DMS79 (cell line): ENCODE measurements at regions not wholly inside any gene's neighbourhood (a gene's known extent, or its start where the extent isn't known, plus 50 kb on each side); places are given as distances from the start of the nearest gene placed in this dataset.
"Not testable (repeated sequence)": the region's sequence is repeated elsewhere in the genome, so short reads cannot be mapped to it uniquely, and the experiment has no call there.

Experiments used
- DNase-seq: peaks from one replicate; lab custom pipeline; 2025; lab: John Stamatoyannopoulos, UW

DNA sequence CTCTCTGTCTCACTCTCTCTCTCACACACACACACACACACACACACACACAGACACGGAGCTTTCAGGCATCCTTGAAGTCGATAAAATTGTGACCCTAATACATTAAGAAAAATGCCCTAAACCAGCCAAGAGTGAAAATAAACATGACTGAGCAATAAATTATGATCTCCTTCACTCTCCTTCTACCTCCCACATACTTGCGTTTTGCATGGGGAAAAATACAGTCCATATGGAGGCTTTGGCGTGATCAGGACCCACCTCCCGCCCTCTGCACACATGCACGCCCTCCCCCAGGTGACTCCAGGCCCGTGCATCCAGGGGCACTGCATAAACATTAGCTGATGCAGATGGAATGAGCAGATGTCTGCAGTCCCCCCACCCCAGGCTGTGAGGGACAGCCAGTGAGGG, 114.2 kb upstream of the JARID2 start:
- no peak for DNase-seq

DNA sequence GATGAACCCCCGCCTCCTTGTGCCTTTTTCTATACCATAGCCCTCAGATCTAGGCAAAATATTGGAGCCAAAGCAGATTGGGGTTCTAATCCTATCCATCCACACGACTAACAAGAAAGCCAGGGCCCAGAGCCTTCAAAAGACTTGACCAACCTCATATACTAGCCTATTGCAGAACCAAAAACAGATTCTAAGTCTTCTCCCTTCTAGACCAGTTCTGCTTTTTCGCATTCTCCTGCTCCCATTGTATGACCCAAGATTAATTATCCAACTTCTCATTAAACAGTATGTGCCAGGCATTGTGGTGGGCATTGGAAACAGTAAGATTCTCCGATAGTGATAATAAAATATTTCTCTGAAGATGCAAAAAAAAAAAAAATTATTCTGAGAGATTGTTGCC, 113.7 kb upstream of the JARID2 start:
- DNase-seq: no peak

GRCh38 chr6:15132854-15133670, 112.8 kb upstream of the JARID2 start:
- no peak for DNase-seq

DNA sequence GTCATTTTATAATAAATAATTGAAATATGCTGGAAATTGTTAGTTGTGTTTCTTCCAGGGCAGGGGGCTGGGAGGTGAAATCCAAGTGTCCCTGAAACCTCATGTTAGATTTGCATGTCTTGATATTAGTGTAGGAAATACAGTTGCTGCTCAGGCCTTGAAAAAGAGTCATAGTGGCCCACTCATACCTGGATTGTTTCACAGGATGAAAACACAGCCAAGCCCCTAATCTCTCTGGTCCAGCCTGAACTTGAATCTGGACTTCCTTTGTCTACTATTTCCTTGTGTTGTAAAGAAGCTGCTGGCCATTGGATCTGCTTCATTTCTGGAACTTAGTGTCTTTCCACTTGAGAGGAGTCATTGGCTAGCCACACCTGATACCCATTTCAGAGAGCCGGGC, 108.8 kb upstream of the JARID2 start:
- DNase-seq: no peak

DNA sequence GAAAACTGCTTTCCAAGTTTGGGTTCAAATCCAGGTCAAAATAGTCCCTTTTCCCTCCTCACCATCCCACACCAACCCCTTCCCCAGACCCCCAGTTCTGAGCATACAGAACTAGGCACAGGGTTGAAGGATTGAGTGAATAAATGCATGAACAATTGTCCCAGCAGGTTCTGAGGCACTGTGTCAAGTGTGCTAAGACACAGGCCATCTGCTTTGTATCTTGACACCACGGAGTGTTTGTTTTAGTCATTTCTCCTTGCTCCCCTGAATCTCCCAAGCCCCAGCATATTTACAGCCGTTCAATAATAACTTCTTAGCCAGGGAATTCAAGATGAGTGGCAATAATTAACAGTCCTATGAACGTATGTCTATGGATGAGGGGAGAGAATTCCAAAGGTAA, 102.8 kb upstream of the JARID2 start:
- DNase-seq: no peak

DNA sequence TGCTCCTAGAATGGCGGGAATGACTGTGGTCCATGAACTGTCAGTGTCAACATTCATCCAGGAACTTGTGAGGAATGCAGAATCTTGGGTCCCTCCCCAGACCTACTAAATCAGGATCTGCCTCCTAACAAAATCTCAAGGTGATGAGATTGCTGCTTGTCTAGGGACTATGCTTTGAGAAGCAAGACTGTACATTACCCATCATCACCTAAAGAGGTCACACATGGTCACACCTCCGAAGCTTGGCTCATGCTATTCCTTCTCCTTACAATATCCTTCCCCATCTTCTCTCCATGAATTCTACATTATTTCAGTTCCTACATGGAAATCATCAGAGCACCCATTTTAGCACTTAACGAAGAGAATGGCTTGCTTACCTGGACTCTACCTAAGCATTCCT, 102.3 kb upstream of the JARID2 start:
- DNase-seq: no peak

DNA sequence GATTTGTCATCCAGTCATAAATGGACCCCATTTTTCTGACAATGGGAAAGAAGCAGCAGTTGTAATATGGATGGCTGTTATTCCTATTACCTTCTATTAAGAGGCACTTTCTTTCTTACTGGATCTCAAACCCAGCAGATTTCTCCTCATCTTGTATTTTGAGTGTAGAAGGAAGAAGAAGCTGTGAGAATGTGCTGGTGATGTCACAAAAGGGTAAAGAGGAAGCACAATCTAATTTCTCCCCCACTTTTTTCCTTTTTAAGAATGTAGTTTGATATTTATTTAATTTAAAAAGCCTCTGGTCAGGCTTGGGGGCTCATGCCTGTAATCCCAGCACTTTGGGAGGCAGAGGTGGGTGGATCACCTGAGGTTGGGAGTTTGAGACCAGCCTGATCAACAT, 100.0 kb upstream of the JARID2 start:
- DNase-seq: no peak

DNA sequence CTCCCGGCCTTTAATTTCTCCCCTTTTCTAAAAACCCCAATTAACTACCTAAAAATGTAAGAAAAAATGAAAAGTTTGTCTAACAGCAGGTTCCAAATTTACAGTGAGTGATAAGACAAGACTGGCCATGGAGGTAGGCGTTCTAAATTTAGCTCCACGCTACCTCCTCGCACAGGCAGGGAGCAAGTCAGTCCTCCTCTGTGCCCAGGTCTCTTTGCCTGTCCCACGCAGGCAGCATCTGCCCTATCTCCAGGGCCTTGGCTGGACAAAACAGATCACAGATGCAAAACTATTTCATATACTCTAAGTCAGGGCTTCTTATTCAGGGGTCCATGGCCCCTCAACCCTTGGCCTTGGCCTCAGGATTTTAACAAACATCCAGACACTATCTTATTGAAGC, 98.0 kb upstream of the JARID2 start:
- DNase-seq: no peak

GRCh38 chr6:15148356-15148946, 97.4 kb upstream of the JARID2 start:
- no peak for DNase-seq

DNA sequence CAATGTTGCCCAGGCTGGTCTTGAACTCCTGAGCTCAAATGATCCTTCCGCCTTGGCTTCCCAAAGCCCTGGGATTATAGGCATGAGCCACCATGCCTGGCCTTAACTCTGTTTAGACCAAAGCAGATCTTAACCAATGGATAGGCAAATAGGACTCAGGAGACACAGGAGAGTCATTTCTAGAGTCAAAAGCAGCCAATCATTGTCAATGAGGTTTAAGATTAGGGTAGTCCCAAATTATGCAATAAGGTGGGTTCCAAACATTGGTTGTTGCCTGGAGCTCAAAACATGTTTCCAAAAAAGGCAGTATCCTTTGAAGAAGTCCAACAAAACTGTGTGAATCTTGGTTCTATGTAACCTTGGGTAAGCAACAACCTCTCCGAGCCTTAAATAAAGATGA, 95.7 kb upstream of the JARID2 start:
- DNase-seq: no peak

- DNase-seq: no peak
Observed at GRCh38 chr6:15152700-15153099, 93.2 kb upstream of the JARID2 start.

- no peak for DNase-seq
Observed at GRCh38 chr6:15153191-15153590, 92.7 kb upstream of the JARID2 start.

DNA sequence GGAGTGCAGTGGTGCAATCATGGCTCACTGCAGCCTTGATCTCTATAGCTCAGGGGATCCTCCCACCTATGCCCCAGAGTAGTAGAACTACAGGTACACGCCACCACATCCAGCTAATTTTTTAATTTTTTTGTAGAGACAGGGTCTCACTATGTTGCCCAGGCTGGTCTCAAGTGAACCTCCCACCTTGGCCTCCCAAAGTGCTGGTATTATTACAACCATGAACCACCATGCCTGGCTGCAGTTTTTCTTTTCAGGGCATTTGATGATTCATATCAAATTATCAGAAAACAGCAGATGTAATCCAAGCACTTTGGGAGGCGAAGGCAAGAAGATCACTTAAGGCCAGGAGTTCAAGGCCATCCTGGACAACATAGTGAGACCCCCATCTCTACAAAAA, 88.4 kb upstream of the JARID2 start:
- DNase-seq: no peak

DNA sequence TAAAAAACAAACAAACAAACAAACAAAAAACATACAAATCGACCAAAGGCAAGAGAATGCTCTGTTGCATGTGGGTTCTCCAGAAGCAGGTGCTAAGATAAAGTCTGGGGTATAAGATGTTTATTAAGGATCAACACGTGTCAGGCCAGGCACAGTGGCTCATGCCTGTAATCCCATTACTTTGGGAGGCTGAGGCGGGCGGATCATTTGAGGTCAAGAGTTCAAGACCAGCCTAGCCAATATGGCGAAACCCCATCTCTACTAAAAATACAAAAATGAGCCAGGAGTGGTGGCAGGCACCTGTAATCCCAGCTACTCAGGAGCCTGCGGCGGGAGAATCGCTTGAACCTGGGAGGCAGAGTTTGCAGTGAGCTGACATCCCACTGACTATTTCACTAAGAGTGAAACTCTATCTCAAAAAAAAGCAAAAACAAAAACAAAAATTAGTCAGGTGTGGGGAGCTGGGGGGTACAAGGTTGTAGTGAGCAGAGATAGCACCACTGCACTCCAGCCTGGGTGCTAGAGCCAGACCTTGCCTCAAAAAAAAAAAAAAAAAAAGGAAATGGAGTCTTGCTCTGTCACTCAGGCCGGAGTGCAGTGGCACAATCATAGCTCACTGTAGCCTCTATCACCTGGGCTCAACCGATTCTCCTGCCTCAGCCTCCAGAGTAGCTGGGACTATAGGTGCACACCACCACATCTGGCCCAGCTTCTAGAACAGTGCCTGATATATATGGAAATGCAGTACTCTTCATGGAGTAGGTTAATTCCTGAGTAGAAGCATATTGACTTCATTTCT, 86.8 kb upstream of the JARID2 start:
- no peak for DNase-seq

DNA sequence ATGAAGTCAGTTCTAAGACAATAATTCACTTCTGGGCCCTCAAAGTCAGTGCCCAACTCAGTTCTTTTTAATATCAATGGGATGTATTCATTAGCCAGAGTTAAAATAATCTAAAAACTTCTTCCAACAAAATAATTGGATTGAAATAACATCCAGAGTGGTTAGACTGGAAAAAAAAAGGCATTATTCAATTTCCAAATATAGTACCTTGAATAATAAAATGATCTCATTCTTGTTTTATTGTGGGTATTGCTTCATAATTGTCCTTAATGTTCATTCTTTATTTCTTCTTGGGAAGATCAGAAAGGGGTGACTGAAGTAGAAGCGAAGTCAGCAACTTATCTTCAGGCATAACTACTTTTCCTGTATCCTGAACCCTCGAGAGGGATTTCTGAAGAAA, 85.1 kb upstream of the JARID2 start:
- DNase-seq: no peak

DNA sequence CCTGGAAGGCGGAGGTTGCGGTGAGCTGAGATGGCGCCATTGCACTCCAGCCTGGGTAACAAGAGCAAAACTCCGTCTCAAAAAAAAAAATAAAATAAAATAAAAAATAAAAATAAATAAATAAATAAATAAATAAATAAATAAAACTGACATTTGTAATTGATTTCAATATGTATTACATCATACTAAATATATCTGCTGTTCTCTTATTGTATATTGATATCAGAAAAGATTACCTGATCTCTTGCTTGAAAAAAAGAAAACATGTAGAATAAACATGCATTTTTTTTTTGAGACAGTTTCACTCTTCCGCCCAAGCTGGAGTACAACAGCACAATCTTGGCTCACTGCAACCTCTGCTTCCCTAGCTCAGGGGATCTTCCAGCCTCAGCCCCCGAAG, 81.0 kb upstream of the JARID2 start:
- not testable (repeated sequence) for DNase-seq

DNA sequence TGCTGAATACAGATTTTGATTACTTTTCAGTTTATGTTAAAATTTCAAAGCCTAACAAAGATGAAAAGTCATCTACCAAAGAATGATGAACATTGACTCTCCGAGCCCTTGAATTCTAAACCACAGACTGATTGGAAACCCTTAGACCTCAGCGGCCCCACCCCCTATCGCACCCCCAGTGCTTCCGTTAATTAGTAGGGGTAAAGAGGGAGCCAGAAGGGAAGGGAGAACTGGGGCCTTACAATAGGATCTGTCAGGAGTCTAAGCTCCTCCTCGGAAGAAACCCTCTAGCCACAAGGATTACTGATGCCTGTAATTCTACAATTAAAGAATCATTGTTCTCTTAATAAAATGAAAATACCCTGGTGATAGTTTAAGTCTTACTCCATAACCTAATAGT, 79.7 kb upstream of the JARID2 start:
- no peak for DNase-seq

DNA sequence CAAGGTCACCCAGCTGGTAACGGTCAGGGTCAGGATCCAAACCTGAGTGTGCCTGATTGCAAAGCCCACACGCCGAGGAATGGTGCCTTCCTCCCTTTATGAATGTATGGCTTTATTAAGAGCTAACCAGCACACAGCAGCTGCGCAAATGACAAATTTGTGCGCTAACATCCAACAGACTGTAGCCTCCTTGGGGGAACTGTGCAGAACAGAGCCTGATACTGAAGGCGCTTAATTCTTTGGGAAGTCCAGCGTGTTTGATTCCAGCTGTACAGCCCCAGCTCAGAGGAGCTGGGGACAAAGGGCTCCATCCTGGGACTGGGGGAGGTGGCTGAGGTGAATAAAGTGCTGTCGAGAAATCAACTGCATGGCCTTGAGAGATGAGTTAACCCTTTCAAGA, 75.7 kb upstream of the JARID2 start:
- DNase-seq: no peak

GRCh38 chr6:15171026-15171425, 74.8 kb upstream of the JARID2 start:
- no peak for DNase-seq

GRCh38 chr6:15176816-15177370, 69.0 kb upstream of the JARID2 start:
- no peak for DNase-seq

DNA sequence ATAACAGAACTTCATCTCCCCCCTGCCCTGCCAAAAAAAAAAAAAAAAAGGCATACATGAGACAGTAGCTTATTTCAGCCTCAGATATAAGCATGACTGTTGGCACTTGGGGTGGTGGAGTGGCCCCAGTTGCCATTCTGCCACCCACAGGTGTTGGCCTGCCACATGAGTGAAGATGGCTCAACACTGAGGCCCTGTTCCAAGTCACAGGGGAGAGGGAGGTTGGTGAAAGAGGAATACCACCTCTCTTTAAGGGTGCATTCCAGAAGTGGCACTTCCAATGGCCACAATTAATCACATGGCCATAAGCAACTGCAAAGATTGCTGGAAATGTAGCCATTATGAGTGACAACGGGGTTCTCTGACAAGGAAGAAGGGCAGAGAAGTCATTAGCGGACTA, 61.9 kb upstream of the JARID2 start:
- no peak for DNase-seq

- no peak for DNase-seq
Observed at GRCh38 chr6:15184441-15184861, 61.4 kb upstream of the JARID2 start.

DNA sequence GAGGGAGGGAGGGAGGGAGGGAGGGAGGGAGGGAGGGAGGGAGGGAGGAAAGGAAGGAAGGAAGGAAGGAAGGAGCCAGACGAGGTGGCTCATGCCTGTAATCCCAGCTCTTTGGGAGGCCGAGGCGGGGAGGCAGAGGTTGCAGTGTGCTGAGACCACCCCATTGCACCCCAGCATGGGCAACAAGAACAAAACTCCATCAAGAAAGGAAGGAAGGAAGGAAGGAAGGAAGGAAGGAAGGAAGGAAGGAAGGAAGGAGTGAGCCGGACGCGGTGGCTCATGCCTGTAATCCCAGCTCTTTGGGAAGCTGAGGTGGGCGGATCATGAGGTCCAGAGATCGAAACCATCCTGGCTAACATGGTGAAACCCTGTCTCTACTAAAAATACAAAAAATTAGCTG, 60.8 kb upstream of the JARID2 start:
- DNase-seq: not testable (repeated sequence)
